Effector memory CD8-positive, alpha-beta T cell (primary cell): ENCODE measurements at regions not wholly inside any gene's neighbourhood (a gene's known extent, or its start where the extent isn't known, plus 50 kb on each side); places are given as distances from the start of the nearest gene placed in this dataset.
"Not testable (repeated sequence)": the region's sequence is repeated elsewhere in the genome, so short reads cannot be mapped to it uniquely, and the experiment has no call there.

ENCODE experiments used
- ATAC-seq: fragments of 150-1000 bp; cut with Tn5 transposase; replicated peaks from 2 replicates; pipeline ENCODE4 v1.10.0; 2021; ENCODE audit warnings: mild to moderate bottlenecking, moderate library complexity
- DNase-seq, 3 experiments: peaks; one replicate each; pipeline ENCODE4 v3.0.0; 2021
- H3K27ac Mint-ChIP-seq, 2 donors: one replicate each; pipeline ENCODE4 v1.8.0; 2022; ENCODE audit warnings: mild to moderate bottlenecking in 2 of 2, mixed read lengths in 2 of 2, moderate library complexity in 2 of 2
- H3K27me3 Mint-ChIP-seq, 2 donors: one replicate each; pipeline ENCODE4 v1.8.0; 2022; ENCODE audit warnings: mixed read lengths in 2 of 2
- H3K36me3 Mint-ChIP-seq: one replicate; pipeline ENCODE4 v1.8.0; 2022; ENCODE audit warnings: mild to moderate bottlenecking, moderate library complexity, mixed read lengths; ENCODE audit not compliant: insufficient read depth
- H3K4me1 Mint-ChIP-seq, 2 donors: one replicate each; pipeline ENCODE4 v1.8.0; 2022; ENCODE audit warnings: low read depth in 2 of 2, mixed read lengths in 2 of 2
- H3K4me3 Mint-ChIP-seq, 2 donors: one replicate each; pipeline ENCODE4 v1.8.0; 2022; ENCODE audit warnings: mild to moderate bottlenecking in 2 of 2, mixed read lengths in 2 of 2, moderate library complexity in 2 of 2
- H3K9me3 Mint-ChIP-seq, 2 donors: one replicate each; pipeline ENCODE4 v1.8.0; 2022; ENCODE audit warnings: mixed read lengths in 2 of 2

DNA sequence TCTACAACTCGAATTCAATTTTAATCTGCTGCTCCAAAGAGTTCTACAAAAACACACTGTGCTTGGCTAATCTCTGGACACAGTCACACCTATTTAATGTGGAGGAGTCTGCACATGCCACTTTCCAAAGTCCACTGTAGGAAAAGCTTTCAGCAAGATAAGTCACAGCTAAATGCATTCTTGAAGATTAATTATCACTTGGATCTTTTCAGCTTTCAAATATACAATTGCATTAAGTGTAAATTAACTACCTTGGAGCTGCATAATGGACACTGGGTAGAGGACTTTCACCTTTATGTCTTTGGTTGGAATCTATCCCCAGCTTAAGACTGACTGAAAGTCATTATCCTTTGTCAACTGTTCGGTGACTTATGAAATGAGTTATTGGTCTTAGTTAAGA lies 565.1 kb downstream of the PIK3C3 start:
- no peak overlapping the region for H3K4me3 Mint-ChIP-seq
- H3K4me1 Mint-ChIP-seq: no peaks in the 10 kb centered on the region
- ATAC-seq: no peak
- H3K27ac Mint-ChIP-seq: no peak overlapping the region
- H3K27me3 Mint-ChIP-seq: no peaks in the 10 kb centered on the region
- no peak for DNase-seq
- H3K9me3 Mint-ChIP-seq: peaks cover 10 to 19% of the 10 kb centered on the region in 2 donors
- H3K36me3 Mint-ChIP-seq: no peaks in the 10 kb centered on the region

DNA sequence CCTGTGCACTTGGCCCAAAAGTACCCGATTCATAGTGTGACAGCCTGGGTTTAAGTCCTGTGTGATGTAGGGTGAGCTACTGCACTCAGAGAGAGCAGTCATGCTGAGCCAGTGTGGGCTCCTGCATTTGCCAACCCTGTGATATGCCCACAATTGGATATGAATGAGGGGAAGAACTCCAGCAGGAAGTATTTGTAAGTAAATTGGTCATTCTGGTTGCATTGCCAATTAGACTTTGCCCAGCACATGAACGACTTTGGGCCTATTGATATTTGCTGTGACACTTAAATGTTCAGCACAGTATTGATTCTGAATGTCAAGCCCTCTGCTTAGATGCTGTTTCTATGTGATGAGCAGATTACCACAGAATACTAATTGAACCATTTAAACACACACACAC lies 570.9 kb downstream of the PIK3C3 start:
- ATAC-seq (no peak), DNase-seq (no peak)
- no peak overlapping the region for H3K4me3 Mint-ChIP-seq
- H3K36me3 Mint-ChIP-seq: no peaks in the 10 kb centered on the region
- H3K4me1 Mint-ChIP-seq: no peaks in the 10 kb centered on the region
- H3K27me3 Mint-ChIP-seq: no peaks in the 10 kb centered on the region
- H3K9me3 Mint-ChIP-seq: peaks cover 8 to 13% of the 10 kb centered on the region in 2 donors
- H3K27ac Mint-ChIP-seq: no peak overlapping the region

DNA sequence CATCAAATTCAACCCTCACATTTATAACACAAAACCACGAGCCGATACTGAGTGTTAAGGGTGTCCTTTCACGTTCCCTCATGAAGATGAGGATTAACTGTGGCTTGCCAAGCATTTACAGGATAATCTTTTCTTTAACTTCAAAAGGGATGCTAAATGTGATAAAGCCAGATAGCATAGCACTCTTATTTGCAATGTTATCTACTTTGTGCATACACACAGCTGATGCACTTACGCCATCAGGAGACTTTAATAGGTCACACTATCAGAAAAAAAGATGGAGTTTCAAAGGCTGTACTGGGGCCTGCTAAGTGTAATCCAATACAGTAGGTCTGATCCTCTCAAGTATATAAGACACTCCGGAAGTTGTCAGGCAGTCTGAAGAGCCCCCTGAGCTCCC lies 572.7 kb downstream of the PIK3C3 start:
- DNase-seq (no peak), ATAC-seq (no peak)
- Mint-ChIP-seq H3K27ac (no peak overlapping the region), H3K9me3 (peaks cover 10 to 11% of the 10 kb centered on the region in 2 donors), H3K36me3 (no peaks in the 10 kb centered on the region), H3K4me3 (no peak overlapping the region), H3K27me3 (no peaks in the 10 kb centered on the region), H3K4me1 (no peaks in the 10 kb centered on the region)

DNA sequence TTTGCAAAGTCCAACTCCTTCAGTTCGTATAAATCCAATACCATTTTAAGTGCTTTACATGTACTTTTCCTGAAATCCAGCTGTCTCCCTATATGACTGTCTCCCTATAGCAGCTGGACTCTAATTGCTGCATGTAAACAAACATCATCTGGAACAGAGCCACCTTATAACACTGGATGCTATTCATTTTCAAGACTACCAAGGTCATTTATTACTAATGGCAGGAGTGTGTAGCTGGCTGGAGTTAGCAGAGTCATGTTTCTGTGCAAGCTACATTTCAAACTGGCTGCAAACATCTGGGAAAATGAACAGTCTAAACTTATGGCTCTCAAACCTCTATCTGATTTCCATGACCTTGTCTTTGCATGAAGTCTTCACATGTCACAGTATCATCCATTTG lies 575.2 kb downstream of the PIK3C3 start:
- Mint-ChIP-seq H3K36me3 (no peaks in the 10 kb centered on the region), H3K4me3 (no peak overlapping the region), H3K9me3 (peaks cover 6% of the 10 kb centered on the region in 2 donors), H3K27me3 (no peaks in the 10 kb centered on the region), H3K27ac (no peak overlapping the region), H3K4me1 (no peaks in the 10 kb centered on the region)
- DNase-seq (no peak), ATAC-seq (no peak)

DNA sequence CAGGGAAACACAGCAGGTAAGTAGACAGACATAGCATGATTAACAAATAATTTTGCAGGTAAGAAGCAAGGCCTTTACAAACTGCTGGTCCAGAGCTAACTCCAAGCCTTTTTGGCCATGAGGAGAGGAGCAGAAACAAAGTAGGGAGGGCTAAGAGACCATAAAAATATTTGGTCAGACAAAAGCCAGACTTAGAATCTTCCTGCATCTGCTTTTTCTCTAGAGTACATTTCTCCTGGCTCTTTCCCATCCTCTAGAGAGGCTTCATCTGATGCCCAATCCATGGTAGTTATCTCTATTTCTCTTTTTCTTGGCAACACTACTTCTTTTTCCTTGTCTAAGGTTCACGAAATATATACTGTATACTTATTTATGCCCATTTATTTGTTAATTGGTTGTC lies 577.1 kb downstream of the PIK3C3 start:
- Mint-ChIP-seq H3K27ac (no peak overlapping the region), H3K4me3 (no peak overlapping the region), H3K36me3 (no peaks in the 10 kb centered on the region), H3K4me1 (no peaks in the 10 kb centered on the region), H3K9me3 (peaks cover 6% of the 10 kb centered on the region in 2 donors), H3K27me3 (no peaks in the 10 kb centered on the region)
- DNase-seq (no peak), ATAC-seq (no peak)

DNA sequence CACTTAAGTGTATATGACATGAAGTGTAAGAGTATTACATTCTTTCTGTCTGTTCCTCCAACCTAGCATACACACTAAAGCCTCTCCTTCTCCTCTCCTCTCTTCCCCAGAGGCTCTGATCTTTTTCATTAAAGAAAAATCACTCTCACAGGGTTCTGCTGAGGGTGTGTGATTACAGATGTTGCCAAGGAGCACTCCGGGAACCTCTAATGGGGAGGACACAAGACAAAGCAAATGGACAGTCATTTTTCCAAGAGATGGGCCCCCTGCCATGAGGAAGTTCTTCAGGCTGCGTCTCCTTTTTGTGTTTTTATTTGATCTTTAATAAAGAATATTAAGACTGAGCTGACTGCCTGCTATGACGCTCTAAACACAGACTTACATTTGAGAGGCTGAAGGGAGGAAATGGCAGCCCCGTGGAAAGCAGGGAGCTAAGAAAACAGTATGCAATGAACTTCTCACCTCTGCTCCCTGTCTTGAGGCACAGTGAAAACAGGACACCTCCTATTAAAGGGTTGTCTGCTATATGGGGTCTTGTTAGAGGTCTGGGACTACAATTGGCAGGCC lies 578.1 kb downstream of the PIK3C3 start:
- ATAC-seq (no peak), DNase-seq (no peak)
- H3K4me1 Mint-ChIP-seq: no peaks in the 10 kb centered on the region
- no peak overlapping the region for H3K27ac Mint-ChIP-seq
- peaks cover 6% of the 10 kb centered on the region in 2 donors for H3K9me3 Mint-ChIP-seq
- no peak overlapping the region for H3K4me3 Mint-ChIP-seq
- no peaks in the 10 kb centered on the region for H3K36me3 Mint-ChIP-seq
- no peaks in the 10 kb centered on the region for H3K27me3 Mint-ChIP-seq

DNA sequence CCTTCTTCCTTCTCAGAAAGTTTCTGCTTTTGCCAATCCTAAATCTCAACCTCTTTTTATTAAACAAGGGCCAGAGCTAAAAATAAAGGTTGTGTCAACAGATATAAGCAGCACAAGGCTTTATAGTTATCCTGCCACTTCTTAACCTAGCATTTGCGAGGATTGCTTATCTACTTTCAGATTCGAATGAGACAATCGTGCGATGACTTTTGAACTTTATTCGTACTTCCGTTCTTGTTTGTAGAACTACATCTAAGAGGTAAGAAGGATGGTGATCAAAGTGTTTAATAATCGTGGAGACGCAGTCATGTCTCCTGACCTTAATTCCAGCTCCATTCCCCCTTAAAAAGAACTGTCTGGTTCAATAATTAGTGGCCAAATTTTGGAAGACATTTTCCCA lies 578.6 kb downstream of the PIK3C3 start:
- ATAC-seq (no peak), DNase-seq (no peak)
- Mint-ChIP-seq H3K4me3 (no peak overlapping the region), H3K9me3 (peaks cover 6% of the 10 kb centered on the region in 2 donors), H3K27ac (no peak overlapping the region), H3K4me1 (no peaks in the 10 kb centered on the region), H3K27me3 (no peaks in the 10 kb centered on the region), H3K36me3 (no peaks in the 10 kb centered on the region)

DNA sequence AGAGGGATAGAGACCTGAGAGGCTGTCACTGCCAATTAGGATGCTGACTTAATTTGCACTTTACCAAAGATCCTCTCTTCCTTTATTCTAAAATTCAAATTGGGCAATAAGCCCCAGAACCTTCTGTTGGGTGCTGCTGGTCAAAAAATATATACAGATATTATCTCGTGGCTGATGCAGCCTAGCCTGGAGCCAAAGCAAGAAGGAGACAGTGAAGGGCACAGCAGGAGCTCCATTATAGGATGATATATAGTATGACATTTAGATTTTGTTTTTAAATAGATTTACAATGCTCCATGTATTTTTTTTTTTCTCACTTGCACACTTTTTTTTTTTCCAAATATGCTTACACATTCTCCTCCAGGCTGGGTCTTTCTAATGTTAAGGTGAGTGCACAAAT lies 579.3 kb downstream of the PIK3C3 start:
- peaks cover 6% of the 10 kb centered on the region in 2 donors for H3K9me3 Mint-ChIP-seq
- no peak overlapping the region for H3K27ac Mint-ChIP-seq
- H3K4me1 Mint-ChIP-seq: no peaks in the 10 kb centered on the region
- no peak for DNase-seq
- H3K36me3 Mint-ChIP-seq: no peaks in the 10 kb centered on the region
- H3K27me3 Mint-ChIP-seq: no peaks in the 10 kb centered on the region
- ATAC-seq: no peak
- H3K4me3 Mint-ChIP-seq: no peak overlapping the region

DNA sequence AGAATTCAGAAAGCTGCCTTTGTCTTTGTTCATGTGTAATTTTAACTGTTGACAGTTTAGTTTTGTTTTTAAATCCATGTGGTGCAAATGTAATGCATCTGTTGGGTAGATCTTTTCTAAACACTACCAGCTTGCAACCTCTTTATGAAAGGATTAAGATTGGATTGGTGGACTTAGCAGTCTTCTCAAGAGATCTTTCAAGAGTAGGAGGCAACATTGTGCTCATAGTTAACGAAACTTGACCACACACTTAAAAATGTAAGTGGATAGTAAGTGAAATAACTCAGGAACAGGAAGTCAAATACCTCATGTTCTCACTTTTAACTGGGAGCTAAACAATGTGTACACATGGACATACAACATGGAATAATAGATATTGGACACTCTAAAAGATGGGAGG lies 579.0 kb downstream of the RIT2 start:
- H3K27me3 Mint-ChIP-seq: no peaks in the 10 kb centered on the region
- no peaks in the 10 kb centered on the region for H3K4me1 Mint-ChIP-seq
- H3K36me3 Mint-ChIP-seq: no peaks in the 10 kb centered on the region
- H3K27ac Mint-ChIP-seq: no peak overlapping the region
- ATAC-seq (no peak), DNase-seq (no peak)
- peaks cover 0 to 5% of the 10 kb centered on the region in 2 donors for H3K9me3 Mint-ChIP-seq
- H3K4me3 Mint-ChIP-seq: no peak overlapping the region

DNA sequence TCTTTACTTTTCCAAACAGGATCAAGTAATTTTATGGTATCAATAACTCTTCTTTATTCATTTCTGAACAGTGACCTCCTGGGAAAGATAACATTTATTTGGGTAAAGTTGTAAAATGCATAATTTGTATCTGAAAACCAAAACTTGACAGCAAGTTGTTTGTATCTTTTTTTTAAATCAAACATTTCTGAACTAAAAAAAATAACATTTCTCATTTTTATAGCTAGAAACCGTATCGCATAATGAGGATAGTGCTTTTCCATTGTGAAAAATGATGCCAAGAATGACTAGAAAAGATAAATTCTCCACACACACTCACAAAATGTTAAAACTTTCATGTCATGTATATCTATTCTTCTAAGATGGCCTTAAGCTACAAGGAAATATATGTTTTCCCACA lies 578.2 kb downstream of the RIT2 start:
- Mint-ChIP-seq H3K27me3 (no peaks in the 10 kb centered on the region), H3K9me3 (peaks cover 0 to 3% of the 10 kb centered on the region in 2 donors), H3K36me3 (no peaks in the 10 kb centered on the region), H3K27ac (no peak overlapping the region), H3K4me3 (no peak overlapping the region), H3K4me1 (no peaks in the 10 kb centered on the region)
- ATAC-seq (no peak), DNase-seq (no peak)

DNA sequence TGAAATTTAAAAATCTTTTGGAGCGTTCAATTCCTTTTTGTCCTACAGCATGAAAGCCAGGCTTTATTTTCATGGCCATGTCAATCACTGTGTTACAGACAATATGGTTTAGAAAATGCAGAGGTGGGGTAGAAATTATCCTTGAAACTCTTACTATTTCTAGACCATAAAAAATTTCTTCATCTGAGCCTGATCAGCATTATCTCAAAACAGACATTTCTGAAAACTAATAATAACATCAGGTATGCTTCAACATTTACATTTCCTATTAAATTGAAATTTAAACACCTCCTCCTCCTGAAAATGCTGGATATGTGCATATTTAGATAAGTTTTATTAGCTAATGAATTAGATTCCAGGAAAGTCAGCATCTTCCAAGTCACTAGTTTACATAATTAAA lies 570.6 kb downstream of the RIT2 start:
- Mint-ChIP-seq H3K4me3 (no peak overlapping the region), H3K9me3 (peaks cover 7 to 10% of the 10 kb centered on the region in 2 donors), H3K36me3 (no peaks in the 10 kb centered on the region), H3K27me3 (no peaks in the 10 kb centered on the region), H3K4me1 (no peaks in the 10 kb centered on the region), H3K27ac (no peak overlapping the region)
- ATAC-seq (no peak), DNase-seq (no peak)

DNA sequence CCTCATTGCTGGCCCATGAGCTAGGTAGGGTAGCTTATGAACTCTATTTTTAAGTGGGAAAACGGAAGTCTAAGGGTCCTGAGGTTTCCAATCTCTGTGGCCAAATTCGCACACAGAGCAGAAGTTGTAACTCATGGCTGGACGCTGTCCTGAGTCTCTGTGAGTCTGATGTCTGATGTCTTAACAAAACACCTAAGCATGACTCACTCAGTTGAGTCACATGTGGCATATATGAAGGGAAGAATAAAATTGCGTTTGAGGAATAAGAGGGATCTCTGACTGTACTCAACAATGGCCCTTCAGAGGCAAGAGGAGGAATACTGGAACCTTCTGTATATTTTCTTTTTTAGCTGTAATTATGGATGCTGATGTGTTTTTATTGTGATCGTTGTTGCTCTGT lies 569.7 kb downstream of the RIT2 start:
- Mint-ChIP-seq H3K9me3 (peaks cover 7 to 10% of the 10 kb centered on the region in 2 donors), H3K27ac (no peak overlapping the region), H3K36me3 (no peaks in the 10 kb centered on the region), H3K4me3 (no peak overlapping the region), H3K4me1 (no peaks in the 10 kb centered on the region), H3K27me3 (no peaks in the 10 kb centered on the region)
- DNase-seq: no peak
- no peak for ATAC-seq

DNA sequence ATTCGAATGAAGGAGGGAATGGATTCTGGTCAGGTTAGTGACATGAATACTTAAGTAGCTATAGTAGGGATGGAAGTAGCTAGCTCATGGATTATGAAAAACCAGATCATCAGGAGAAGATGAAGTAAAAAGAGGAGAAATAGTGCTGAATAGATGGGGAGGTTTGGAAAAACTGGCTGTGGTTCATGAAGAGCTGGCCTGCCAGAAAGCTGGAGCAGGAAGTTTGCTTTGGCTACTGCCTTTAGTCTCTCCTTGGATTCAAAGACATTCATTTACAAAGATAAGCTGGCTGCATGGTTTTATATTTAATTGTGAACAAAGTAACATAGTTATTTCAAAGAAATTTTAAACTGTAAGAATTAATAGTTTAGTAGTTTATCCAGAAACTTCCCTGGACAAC lies 567.0 kb downstream of the RIT2 start:
- peaks cover 9 to 22% of the 10 kb centered on the region in 2 donors for H3K9me3 Mint-ChIP-seq
- no peaks in the 10 kb centered on the region for H3K4me1 Mint-ChIP-seq
- H3K27me3 Mint-ChIP-seq: no peaks in the 10 kb centered on the region
- DNase-seq (no peak), ATAC-seq (no peak)
- no peak overlapping the region for H3K4me3 Mint-ChIP-seq
- H3K27ac Mint-ChIP-seq: no peak overlapping the region
- no peaks in the 10 kb centered on the region for H3K36me3 Mint-ChIP-seq

DNA sequence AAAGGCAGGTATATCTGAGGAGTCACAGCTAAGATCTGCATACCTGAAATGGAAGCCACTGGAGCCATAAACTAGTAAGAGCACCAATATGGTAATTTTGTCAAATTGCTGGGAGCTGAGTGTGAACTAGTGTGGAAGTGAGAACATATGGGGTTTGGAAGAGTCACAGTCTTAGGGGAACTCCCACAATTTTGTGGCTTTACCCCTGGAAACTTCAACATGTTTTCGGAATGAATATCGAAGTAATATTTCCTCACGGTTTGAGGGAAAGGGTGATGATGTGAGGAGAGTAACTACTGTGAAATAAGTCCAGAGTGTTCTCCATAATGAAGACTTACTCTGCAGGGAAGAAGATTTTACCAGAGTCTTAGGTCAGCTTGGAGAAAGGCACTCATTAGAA lies 565.9 kb downstream of the RIT2 start:
- DNase-seq (no peak), ATAC-seq (no peak)
- peaks cover 18 to 33% of the 10 kb centered on the region in 2 donors for H3K9me3 Mint-ChIP-seq
- H3K27ac Mint-ChIP-seq: no peak overlapping the region
- no peaks in the 10 kb centered on the region for H3K4me1 Mint-ChIP-seq
- H3K4me3 Mint-ChIP-seq: no peak overlapping the region
- no peaks in the 10 kb centered on the region for H3K36me3 Mint-ChIP-seq
- H3K27me3 Mint-ChIP-seq: no peaks in the 10 kb centered on the region

DNA sequence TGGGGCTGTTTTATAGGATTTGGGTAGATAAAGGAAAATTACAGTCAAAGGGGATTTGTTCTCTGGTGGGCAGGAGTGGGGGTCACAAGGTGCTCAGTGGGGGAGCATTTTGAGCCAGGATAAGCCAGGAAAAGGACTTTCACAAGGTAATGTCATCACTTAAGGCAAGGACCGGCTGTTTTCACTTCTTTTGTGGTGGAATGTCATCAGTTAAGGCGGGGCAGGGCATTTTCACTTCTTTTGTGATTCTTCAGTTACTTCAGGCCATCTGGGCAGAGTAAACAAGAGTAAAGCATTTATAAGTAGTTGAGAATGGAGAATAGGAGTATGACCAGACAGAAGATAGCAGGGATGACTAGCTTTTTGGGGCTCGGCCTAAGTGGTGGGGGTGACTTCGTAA lies 562.9 kb downstream of the RIT2 start:
- not testable (repeated sequence) for H3K4me1 Mint-ChIP-seq, H3K36me3 Mint-ChIP-seq, H3K27me3 Mint-ChIP-seq, DNase-seq, H3K4me3 Mint-ChIP-seq, H3K27ac Mint-ChIP-seq, ATAC-seq
- peaks cover 32 to 40% of the 10 kb centered on the region in 2 donors for H3K9me3 Mint-ChIP-seq
